Adrenal gland (tissue), 9 donors: ENCODE measurements at regions not wholly inside any gene's neighbourhood (a gene's known extent, or its start where the extent isn't known, plus 50 kb on each side); places are given as distances from the start of the nearest gene placed in this dataset.

Experiments used
- DNase-seq, 7 donors: peaks; one replicate each; pipeline ENCODE4 v3.0.0-alpha.2; 2019 to 2020
- H3K27ac ChIP-seq, 5 donors: fragments of 200-600 bp; sonication (generic) in 4 of 5; 1 replicate in 3 of 5; 2 replicates in 2 of 5; pipeline versions ENCODE4 v1.5.1 to v1.8.0; 2016 to 2020; ENCODE audit warnings: mild to moderate bottlenecking in 1 of 5
- H3K27me3 ChIP-seq: fragments of 200-600 bp; 2 replicates; pipeline ENCODE4 v1.8.0; 2021
- H3K36me3 ChIP-seq, 2 donors: fragments of 200-600 bp; replicated peaks in 1 of 2; 1 replicate in 1 of 2; 2 replicates in 1 of 2; pipeline versions ENCODE4 v1.5.1 to v1.8.0; 2018 to 2022
- H3K4me1 ChIP-seq, 2 donors: fragments of 200-600 bp; replicated peaks in 1 of 2; 1 replicate in 1 of 2; 2 replicates in 1 of 2; pipeline versions ENCODE4 v1.5.1 to v1.8.0; 2018 to 2021
- H3K4me3 ChIP-seq, 4 donors: fragments of 200-600 bp; sonication (generic) in 3 of 4; one replicate each; pipeline ENCODE4 v1.5.1; 2016 to 2018
- H3K9me3 ChIP-seq, 3 donors: fragments of 200-600 bp; sonication (generic) in 1 of 3; replicated peaks in 1 of 3; 1 replicate in 2 of 3; 2 replicates in 1 of 3; pipeline versions ENCODE4 v1.5.1 to v1.8.0; 2016 to 2021
- CTCF ChIP-seq, 6 experiments: fragments of 450-650 bp in 4 of 6; fragments of 200-600 bp in 2 of 6; sonication (generic) in 1 of 6; IDR thresholded peaks; 1 replicate in 5 of 6; 2 replicates in 1 of 6; pipeline versions ENCODE4 v1.5.1 to v1.8.0; 2016 to 2021; ENCODE audit warnings: antibody characterized with exemption in 6 of 6, mild to moderate bottlenecking in 2 of 6, moderate library complexity in 1 of 6
- POLR2A ChIP-seq, 2 donors: fragments of 450-650 bp; IDR thresholded peaks; one replicate each; pipeline ENCODE4 v1.6.1; 2017; ENCODE audit warnings: antibody characterized with exemption in 2 of 2, mild to moderate bottlenecking in 2 of 2, moderate library complexity in 1 of 2
- WGBS, 4 donors: extraction: QIAGEN DNeasy Blood & Tissue Kit in 2 of 4; methylation state at CpG; one replicate each; pipeline versions ENCODE4 v1.1.5 to v1.1.7; 2013 to 2017; 5-methylcytosine and 5-hydroxymethylcytosine counted together
- intact Hi-C, 2 donors: fragments of 100-400 bp; cut with DNase I; formaldehyde crosslinking; loops; one replicate each; pipeline versions ENCODE4 v1.14.1 to v1.15.0; 2022 to 2023
- donor health status: healthy with polysubstance abuse.
- donor health status: Bipolar disorder and iron deficiency.
- donor health status: DM: yes; HTN: yes; CAD: no.
- donor health status: DM: no; HTN: no; CAD: no.
- donor health status: DM: no; HTN: no; CAD: no.

GRCh38 chr2:134199123-134199522 is 54.7 kb upstream of the MGAT5 start:
- Histone ChIP-seq H3K36me3 (no peaks in the 10 kb centered on the region), H3K27ac (no peak overlapping the region), H3K4me1 (peaks cover 13 to 39% of the 10 kb centered on the region in 2 donors), H3K9me3 (no peaks in the 10 kb centered on the region), H3K27me3 (no peaks in the 10 kb centered on the region), H3K4me3 (no peak overlapping the region)
- no peak for DNase-seq
- 72 to 82% (median 78%) methylated on average over 3 of the region's 3 CpGs for WGBS, 4 donors
- intact Hi-C loops = no loop called here
- TF ChIP-seq CTCF (IDR thresholded peaks at IDR 0.05) = no peak
- no peak for TF ChIP-seq POLR2A (IDR thresholded peaks at IDR 0.05)

GRCh38 chr2:134200036-134200618 is 53.7 kb upstream of the MGAT5 start:
- no peaks in the 10 kb centered on the region for H3K9me3 ChIP-seq
- no peaks in the 10 kb centered on the region for H3K27me3 ChIP-seq
- no peaks in the 10 kb centered on the region for H3K36me3 ChIP-seq
- DNase-seq = no peak
- no peak for TF ChIP-seq CTCF (IDR thresholded peaks at IDR 0.05)
- no peak for TF ChIP-seq POLR2A (IDR thresholded peaks at IDR 0.05)
- intact Hi-C loops = loop anchor here in 1 of 2 donors (10.0 kb wide), 1 partner anchor 75 kb away; no protein-coding TSS in a partner anchor
- peaks cover 7 to 35% of the 10 kb centered on the region in 2 donors for H3K4me1 ChIP-seq
- no peak overlapping the region for H3K4me3 ChIP-seq
- H3K27ac ChIP-seq = no peak overlapping the region
- WGBS, 4 donors = 43 to 73% (median 54%) methylated on average over 3 to 4 of the region's 4 CpGs

GRCh38 chr2:134201533-134201932 is 52.3 kb upstream of the MGAT5 start:
- 40 to 53% (median 49%) methylated on average over 7 of the region's 7 CpGs for WGBS, 4 donors
- DNase-seq = peak in 6 of 7 donors; percentile 35 to 72 (median 70)
- Histone ChIP-seq H3K4me1 (peaks cover 12 to 49% of the 10 kb centered on the region in 2 donors), H3K4me3 (no peak overlapping the region), H3K27me3 (no peaks in the 10 kb centered on the region), H3K36me3 (no peaks in the 10 kb centered on the region), H3K27ac (peak overlapping the region in 1 of 5 donors; percentile 4), H3K9me3 (no peaks in the 10 kb centered on the region)
- intact Hi-C loops = loop anchor here in 1 of 2 donors (10.0 kb wide), 1 partner anchor 77 kb away; no protein-coding TSS in a partner anchor
- no peak for TF ChIP-seq POLR2A (IDR thresholded peaks at IDR 0.05)
- TF ChIP-seq CTCF (IDR thresholded peaks at IDR 0.05) = no peak

GRCh38 chr2:134202371-134202770 is 51.5 kb upstream of the MGAT5 start:
- intact Hi-C loops = loop anchor here in 1 of 2 donors (10.0 kb wide), 1 partner anchor 78 kb away; no protein-coding TSS in a partner anchor
- Histone ChIP-seq H3K4me3 (no peak overlapping the region), H3K27ac (no peak overlapping the region), H3K4me1 (peaks cover 12 to 58% of the 10 kb centered on the region in 2 donors), H3K27me3 (no peaks in the 10 kb centered on the region), H3K36me3 (no peaks in the 10 kb centered on the region), H3K9me3 (no peaks in the 10 kb centered on the region)
- DNase-seq = no peak
- no peak for TF ChIP-seq CTCF (IDR thresholded peaks at IDR 0.05)
- no peak for TF ChIP-seq POLR2A (IDR thresholded peaks at IDR 0.05)
- 89 to 95% (median 93%) methylated on average over 4 of the region's 4 CpGs for WGBS, 4 donors
